CD1c-positive myeloid dendritic cell (primary cell): ENCODE measurements at regions not wholly inside any gene's neighbourhood (a gene's known extent, or its start where the extent isn't known, plus 50 kb on each side); places are given as distances from the start of the nearest gene placed in this dataset.
"Not testable (repeated sequence)": the region's sequence is repeated elsewhere in the genome, so short reads cannot be mapped to it uniquely, and the experiment has no call there.

ENCODE experiments used
- DNase-seq: peaks from one replicate; pipeline ENCODE4 v3.0.0-alpha.2; 2016; ENCODE audit errors: extremely low spot score

DNA sequence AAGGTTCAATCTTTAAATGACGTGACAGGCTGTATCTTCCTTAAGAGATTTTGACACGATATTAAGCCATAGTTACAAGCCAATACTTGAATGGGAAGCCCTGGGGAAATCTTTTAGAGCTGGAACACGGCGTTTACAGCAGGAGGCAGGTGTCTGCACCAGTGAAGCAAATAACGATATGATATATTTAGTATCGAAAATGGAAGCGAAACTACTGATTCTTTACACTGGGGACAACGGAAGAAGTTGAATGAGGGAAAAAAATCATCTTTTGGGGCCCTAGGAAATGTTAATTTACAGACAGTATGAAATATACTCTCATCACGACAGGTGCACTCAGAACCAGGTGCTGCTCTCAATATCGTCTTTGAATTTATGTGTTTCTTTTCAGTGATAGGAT is 793.9 kb upstream of the PCDH20 start:
- no peak for DNase-seq

DNA sequence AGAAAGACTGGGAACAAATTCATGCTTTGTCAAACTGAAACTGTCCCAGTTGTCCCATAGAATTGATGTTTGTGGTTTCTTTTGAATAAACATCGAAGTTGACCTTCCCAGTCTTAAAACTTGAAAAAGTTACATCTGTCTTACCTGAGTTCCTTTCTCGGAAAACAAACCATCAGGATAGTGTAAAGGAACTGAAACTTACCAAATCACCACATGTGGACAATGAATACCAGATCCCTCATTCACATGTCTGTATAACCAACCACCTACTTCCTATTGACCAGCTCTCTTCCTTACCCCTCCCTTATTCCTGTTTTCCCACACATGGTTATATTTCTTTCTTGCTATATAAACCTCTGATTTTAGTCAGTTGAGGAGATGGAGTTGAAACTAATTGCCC is 791.7 kb upstream of the PCDH20 start:
- DNase-seq, result no peak

DNA sequence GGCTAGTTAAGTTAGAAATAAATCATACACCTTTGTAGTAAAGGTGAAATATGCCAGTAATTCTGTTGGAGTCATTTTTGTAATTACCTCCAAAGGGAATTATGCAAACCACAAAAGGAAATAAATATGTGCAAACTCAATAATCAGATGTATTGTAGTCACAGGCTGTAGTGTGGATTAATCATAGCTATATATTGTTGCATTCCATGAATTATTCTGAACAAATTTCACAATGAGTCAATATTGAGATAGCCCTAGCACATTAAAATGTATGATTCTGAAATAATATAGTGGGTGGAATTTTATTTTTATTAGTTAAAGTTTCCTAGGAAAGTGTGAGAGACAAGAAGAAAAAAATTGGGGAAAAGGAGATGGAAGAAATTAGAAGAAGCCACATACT is 790.5 kb upstream of the PCDH20 start:
- DNase-seq, result no peak

DNA sequence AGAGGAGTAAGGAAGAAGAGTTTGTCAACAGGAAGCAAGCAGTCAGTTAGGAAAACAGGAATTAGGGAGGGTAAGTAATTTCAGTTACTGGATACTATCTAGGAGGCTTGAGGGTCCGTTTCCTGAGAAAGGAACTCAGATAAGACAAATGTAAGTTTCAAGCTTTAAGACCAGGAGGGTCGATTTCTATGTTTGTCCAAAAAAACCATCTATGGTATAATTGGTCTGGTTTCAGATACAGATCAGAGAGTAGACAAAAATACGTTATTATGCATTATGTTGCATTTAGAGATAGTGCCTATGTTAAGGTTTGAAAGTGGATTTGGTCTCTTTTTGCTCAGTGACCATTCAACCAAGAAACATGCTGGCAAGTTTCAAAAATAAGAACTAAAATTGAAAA is 789.6 kb upstream of the PCDH20 start:
- DNase-seq, result no peak

DNA sequence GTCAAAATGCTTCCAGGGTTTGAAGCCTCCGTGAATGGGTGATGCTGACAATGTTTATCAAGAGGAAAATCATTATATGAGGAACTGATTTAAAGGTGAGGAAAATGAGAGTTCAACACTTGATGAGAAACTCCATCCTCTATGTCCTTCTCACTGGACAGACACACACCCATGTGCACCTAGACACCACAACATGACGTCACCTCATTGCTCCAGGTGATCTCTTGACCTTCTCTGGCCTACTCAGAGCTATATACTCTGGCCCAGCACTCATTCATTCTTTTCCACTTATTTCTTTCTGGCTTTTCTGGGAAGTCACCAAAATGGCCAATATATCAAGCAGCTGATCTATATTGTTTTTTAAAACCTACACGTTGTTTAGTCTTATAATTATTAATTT is 778.7 kb upstream of the PCDH20 start:
- no peak for DNase-seq

DNA sequence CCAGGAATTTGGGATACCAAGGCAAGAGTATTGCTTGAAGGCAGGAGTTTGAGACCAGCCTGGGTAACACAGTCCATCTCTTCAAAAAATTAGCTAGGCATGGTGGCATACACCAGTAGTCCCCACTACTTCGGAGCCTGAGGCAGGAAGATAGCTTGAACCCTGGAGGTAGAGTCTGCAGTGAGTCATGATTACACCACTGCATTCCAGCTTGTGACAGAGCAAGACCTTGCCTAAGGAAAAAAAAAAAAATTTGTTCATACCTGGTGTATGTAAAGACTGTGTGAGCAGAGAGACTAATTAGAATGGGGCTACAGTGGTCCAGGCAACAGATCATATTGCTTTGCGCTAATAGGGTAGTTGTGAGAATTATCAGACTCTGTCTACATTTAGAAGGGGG is 778.3 kb upstream of the PCDH20 start:
- DNase-seq, result no peak

DNA sequence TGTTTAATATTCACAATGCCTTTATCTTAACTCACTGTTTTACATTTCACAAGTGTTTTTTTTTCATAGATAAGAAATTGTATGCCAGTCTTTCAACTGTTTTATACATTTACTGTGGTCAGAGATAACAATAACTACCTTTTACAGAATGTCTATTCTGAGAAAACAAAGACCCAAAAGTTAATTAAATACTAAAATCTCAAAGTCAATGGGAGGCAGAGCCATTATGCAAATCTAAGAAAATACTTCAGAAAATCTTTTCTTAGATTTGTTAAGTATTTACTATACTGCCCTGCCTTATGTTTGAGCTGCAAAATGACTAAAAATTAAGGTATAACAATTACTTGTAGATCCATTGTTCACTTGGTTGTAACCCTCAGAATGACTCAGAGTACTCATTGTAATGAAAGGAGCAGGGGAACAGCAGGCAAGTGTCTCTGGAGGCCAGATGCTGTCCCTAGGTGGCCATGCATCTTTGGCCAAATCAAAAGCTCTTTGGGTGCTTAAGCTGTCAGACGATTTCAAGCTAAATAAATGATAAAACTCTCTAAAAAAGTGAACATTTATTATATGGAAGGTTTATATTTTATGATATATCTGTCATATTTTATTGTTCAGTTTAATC is 770.1 kb upstream of the PCDH20 start:
- DNase-seq, result no peak

DNA sequence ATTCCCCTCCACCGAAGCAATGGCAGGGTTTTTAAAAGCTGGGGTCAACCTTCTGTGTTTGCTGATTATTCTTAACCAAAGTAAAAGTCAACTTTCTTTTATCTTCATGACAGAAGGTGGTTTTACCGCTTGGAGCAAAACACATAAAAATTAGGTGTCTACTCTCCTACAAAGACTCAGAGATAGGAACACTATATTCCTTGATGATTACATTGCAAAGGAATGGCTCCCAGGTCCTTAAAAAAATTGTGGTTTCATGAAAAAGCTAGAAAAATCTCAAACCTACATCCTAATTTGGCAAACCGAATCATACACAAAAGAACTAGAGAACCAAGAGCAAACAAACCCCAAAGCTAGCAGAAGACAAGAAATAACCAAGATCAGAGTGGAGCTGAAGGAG is 760.4 kb upstream of the PCDH20 start:
- no peak for DNase-seq

DNA sequence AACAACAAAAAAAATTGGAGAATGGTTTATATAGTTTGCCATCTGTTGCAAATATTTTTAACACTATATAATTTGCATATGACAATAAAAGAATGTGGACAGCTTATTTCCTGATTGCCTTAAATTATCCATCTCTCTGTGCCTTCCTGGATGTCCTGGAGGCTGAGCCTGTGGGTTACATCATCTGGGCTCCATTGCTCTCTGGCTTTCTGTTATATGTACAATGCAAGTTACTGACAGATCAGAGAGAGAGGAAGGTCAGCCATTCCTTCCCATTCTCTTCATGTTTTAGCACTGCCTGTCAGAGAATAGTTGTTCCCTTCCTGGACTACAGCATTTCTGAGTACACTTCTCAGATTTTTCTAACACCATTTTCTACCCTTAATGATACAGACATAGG is 758.3 kb upstream of the PCDH20 start:
- no peak for DNase-seq

DNA sequence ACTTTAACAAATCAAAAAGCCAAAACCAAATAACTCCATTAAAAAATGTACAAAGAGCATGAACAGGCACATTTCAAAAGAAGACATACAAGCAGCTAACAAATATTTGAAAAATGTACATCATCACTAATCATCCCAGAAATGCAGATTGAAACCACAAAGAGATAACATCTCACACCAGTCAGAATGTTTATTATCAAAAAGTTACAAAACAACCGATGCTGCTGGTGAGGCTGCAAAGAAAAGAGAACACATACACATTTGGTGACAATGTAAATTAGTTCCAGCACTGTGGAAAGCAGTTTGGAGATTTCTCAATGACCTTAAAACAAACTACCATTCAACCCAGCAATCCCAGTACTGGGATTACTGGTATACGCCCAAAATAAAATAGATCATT is 756.0 kb upstream of the PCDH20 start:
- no peak for DNase-seq

DNA sequence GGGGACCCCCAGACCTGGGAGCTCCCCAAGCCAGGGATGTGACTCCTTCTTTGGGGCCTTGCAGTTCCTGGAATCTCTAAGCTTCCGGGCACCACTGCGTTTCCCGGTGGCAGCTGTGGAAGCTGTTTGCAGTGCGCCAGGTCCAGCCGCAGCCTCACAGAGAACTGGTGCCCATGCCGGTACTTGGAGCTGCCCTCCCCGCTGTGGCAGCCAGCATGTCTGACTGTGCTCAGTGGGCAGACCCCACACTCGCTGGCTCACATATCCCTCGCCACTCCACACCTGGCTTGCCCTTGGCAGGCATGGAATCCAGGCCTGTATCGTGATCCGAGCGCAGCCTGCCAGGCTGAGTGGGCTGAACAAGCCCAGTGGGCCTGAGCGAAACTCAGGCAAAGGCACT is 753.2 kb upstream of the PCDH20 start:
- DNase-seq, result no peak

DNA sequence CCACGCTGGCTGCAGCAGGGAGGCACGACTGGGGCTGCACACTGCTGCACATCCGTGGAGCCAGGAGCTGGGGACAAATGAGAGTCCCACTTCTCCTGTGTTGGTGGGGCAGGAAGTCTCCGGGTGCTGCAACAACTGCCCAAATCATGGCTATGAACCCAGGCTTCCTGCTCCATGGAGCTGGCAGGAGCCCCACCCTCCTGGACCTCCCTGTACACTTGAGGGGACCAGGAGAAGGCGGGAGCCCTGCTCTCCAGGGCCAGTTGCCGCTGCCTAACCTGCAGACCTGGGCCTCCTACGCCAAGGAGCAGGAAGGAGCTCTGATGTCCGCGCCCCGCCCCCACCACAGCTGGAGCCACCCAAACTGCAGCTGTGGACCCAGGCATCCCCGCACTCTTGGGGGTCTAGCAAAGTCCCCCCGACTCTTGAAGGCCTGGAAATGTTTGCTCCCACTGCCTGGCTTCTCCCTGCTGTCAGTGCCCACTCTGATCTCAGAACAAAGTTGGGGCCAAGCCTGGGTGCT is 752.1 kb upstream of the PCDH20 start:
- DNase-seq, result no peak

DNA sequence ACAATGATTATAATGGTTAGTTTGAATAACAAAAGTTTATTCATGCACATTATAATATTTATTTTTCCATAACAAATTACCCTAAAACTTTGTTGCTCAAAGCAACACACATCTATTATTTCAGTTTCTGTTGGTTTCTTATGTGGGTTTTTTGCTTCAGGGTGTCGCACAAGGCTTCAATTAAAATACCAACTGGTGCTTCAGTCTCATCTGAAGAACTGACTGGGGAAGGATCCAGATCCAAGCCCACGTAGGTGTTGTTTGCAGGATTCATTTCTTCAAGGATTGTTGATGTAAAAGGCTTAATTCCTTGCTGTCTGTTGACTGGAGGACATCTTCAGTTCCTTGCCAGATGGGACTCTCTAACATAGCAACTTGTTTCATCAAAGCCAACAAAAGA is 747.2 kb upstream of the PCDH20 start:
- no peak for DNase-seq

DNA sequence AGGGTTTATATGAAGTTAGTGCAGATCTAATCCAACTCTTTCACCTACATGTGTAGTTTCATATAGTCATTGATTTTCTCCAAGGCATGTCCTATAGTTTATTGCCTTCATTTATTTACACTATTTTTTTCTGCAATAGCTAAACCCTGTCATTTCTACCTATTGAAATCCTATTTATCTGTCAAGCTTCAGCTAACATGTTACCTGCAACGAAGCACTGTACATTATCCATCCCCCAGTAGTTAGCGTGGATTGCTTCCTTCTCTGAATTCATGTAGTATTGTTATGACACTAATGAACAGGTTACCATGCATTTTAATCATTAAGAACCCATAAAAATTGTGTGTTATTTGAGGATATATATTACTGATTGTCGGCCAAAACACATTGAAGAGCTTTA is 742.9 kb upstream of the PCDH20 start:
- no peak for DNase-seq

DNA sequence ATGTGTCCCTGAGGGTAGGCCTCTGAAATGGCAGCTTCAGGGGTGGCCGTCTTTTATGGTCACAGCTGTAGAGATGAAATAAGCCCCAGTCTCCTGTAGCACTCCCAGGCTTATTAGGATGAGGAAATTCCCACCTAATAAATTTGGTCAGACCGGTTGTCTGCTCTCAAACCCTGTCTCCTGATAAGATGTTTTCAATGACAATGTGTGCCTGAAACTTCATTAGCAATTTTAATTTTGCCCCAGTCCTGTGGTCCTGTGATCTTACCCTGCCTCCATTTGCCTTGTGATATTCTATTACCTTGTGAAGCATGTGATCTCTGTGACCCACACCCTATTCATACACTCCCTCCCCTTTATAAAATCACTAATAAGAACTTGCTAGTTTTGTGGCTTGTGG is 736.1 kb upstream of the PCDH20 start:
- DNase-seq, result not testable (repeated sequence)

DNA sequence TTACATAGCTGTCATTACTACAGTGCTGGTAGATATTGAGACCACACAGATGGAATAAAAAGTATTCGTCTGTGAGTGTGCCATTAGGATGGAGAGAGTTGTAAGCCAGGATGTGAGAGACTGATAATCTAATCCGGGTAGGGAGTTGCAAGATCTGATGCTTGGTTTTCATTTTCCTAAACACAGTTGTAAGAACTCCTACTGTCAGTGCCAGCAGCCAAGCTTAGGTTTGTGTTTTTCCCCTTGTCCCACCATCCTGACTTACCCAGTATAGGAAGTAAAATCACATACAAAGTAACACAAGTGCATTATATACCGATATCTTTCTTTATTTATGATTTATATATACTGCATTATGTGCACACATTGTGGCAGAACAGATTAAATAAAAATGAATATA is 726.4 kb upstream of the PCDH20 start:
- no peak for DNase-seq

DNA sequence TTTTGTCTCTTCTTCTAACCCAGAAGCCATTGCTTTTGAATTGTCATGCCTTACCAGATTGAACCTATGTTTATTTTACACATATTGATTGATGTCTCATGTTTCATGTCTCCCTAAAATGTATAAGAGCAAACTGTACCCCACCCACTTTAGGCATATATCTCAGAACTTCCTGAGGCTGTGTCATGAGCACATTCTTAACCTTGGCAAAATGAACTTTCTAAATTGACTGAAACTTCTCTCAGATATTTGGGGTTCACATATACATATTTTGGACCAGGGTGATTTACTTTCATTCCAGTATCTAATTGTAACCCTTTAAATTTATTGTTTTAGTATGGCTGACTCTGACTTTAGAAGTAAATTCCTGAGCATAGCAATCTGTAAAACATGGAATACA is 723.9 kb upstream of the PCDH20 start:
- no peak for DNase-seq

DNA sequence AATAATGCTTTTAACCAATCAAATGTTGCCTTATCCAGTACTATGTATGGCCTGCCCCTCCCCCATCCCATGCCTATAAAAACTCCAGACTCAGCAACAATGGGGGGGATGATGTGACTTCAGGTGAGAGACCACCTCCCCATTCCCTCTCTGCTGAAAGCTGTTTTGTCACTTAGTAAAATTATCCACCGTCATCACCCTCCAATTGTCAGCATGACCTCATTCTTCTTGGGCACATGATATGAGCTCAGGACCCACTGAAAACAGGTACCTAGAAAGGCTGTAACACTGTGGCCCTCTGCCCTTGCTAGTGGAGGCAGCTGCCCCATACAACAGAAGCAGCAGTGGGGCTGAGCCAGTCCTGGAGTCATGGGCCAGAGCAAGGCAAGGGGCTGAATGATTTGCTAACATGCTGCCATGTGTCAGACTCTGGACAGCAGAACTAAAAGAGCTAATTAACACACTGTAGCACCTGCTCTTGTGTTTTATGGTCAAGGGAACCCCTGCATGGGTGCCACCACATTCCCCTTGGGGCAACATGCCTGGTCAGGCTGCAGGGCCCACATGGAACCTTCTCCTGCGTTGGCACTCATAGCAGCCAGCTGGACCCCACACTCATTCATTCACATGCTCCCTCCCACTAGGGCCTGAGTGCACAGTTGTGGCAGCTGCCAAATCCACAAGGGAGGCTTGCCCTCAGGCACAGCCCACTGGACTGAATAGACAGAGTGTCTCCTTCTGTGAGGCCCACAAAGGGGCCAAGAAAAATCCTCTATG is 722.2 kb upstream of the PCDH20 start:
- DNase-seq, result no peak

DNA sequence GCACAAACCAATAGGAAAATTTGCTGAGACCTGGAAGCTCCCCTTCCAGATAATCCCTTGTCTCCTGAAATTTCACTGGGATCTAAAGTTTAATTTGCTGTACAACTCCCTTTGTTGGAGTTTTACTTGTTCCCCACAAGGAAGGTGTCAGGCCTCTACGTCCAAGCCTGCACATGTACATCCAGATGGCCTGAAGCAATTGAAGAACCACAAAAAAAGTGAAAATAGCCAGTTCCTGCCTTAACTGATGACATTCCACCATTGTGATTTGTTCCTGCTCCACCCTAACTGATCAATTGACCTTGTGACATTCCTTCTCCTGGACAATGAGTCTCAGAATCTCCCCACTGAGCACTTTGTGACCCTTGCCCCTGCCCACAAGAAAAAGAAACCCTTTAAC is 716.0 kb upstream of the PCDH20 start:
- no peak for DNase-seq

DNA sequence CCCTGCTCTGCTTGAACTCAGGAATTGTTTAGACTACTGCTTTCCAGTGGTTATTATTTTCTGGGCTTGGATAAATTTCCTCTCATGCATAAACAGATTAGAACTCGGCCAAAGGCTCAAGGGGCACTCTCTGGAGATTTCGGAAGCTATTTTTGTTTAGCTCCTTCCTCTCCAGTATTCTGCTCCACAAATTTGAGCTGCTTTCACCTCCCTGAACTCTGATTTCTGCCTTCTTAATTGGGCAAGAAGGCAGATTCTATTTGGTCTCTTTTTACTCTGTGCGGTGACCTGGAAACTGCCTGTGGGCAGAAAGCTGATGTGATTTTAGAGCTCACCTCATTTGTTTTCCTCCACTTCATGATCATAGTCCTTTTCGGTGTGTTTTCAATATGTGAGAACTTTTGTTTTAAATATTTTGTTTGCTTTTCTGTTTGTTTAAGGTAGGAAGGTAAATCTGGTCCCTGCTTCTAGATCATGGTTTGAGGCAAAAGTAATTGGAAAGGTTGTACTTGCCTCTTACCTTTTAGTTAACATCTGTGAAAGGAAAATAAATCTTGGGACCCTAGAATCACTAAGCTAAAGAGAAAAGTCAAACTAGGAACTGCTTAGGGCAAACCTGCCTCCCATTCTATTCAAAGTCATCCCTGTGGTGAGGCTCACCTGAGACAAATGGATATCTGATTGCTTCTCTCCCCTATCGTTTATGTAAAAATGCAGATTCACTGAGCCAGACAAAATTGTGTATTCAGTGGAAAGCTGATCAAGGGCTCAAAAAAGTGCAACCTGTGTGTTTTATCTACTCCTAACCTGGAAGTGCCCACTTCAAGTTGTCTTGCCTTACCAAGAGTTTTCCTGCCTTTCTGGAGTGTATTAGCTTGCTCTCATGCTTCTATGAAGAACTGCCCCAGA is 714.7 kb upstream of the PCDH20 start:
- no peak for DNase-seq

DNA sequence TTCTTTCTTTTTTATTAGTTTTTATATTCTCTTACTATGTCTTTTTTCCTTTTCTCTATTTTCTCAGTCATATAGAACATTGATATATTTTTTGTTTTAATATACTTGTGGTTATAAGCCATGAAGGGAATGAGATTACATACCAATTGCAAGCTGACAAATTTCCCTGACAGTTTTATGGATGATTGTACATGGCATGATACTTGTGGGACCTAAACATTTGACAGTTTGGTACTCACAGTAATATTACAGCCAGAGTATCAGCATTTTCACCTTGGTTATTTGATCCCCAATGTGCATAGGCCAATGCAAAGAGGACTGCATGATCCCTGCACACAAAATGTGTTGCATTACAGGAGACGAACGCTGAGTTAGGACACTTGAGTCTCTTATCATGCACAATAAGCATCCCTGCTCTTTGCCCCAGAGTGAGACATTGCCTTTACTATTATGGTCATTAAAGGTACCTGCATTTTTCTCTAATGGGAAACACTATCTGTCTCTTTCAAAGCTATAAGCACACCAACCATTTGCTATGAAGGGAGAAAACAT is 713.4 kb upstream of the PCDH20 start:
- no peak for DNase-seq

DNA sequence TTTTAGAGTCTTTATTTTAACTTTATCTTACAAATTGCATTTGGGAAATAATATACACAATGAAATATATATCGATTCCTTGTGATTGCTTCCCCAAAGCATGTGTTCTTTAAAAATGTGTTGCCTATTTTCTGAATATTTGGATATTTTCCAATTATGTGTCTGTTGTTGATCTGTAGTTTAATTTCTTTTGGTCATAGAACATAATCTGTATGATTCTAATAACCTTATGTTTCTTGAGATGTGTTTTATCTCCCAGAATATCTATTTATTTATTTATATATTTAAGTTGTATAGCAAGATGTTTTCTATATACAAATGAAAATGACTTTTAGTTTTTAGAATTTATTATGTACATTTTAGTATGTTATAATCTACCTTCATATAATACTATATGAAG is 710.8 kb upstream of the PCDH20 start:
- DNase-seq, result no peak
